Stimulated activated effector memory CD8-positive, alpha-beta T cell treated with anti-CD3 and anti-CD28 coated beads, Interleukin-12 subunit alpha, Interleukin-12 subunit beta, amount 100 ng/mL, for 72 hours (primary cell): ENCODE measurements at regions not wholly inside any gene's neighbourhood (a gene's known extent, or its start where the extent isn't known, plus 50 kb on each side); places are given as distances from the start of the nearest gene placed in this dataset.
"Not testable (repeated sequence)": the region's sequence is repeated elsewhere in the genome, so short reads cannot be mapped to it uniquely, and the experiment has no call there.

Experiments used
- ATAC-seq: fragments of 150-1000 bp; cut with Tn5 transposase; 2 replicates; pipeline ENCODE4 v1.10.0; 2021
- DNase-seq, 2 donors: peaks; one replicate each; pipeline ENCODE4 v3.0.0; 2021 to 2022; ENCODE audit warnings: low spot score in 2 of 2
- H3K27ac Mint-ChIP-seq: one replicate; pipeline ENCODE4 v1.8.0; 2022; ENCODE audit warnings: mild to moderate bottlenecking, mixed read lengths
- H3K36me3 Mint-ChIP-seq: one replicate; pipeline ENCODE4 v1.8.0; 2022; ENCODE audit warnings: mild to moderate bottlenecking, mixed read lengths
- H3K4me1 Mint-ChIP-seq: one replicate; pipeline ENCODE4 v1.8.0; 2022; ENCODE audit warnings: mixed read lengths
- H3K4me3 Mint-ChIP-seq: one replicate; pipeline ENCODE4 v1.8.0; 2022; ENCODE audit warnings: mild to moderate bottlenecking, mixed read lengths
- H3K9me3 Mint-ChIP-seq: one replicate; pipeline ENCODE4 v1.8.0; 2022; ENCODE audit warnings: mixed read lengths

- Mint-ChIP-seq H3K36me3 (no peaks in the 10 kb centered on the region), H3K4me1 (no peaks in the 10 kb centered on the region), H3K4me3 (no peak overlapping the region), H3K27ac (no peak overlapping the region), H3K9me3 (no peaks in the 10 kb centered on the region)
- DNase-seq, result no peak
- ATAC-seq, result no peak
Observed at GRCh38 chr2:150230616-150231015, 256.9 kb downstream of the RND3 start.

- H3K4me1 Mint-ChIP-seq, result no peaks in the 10 kb centered on the region
- no peaks in the 10 kb centered on the region for H3K36me3 Mint-ChIP-seq
- no peaks in the 10 kb centered on the region for H3K9me3 Mint-ChIP-seq
- no peak overlapping the region for H3K4me3 Mint-ChIP-seq
- no peak overlapping the region for H3K27ac Mint-ChIP-seq
- DNase-seq (no peak), ATAC-seq (no peak)
Observed at GRCh38 chr2:150230004-150230403, 257.5 kb downstream of the RND3 start.

- Mint-ChIP-seq H3K27ac (no peak overlapping the region), H3K9me3 (no peaks in the 10 kb centered on the region), H3K36me3 (no peaks in the 10 kb centered on the region), H3K4me1 (no peaks in the 10 kb centered on the region), H3K4me3 (no peak overlapping the region)
- DNase-seq (no peak), ATAC-seq (no peak)
Observed at GRCh38 chr2:150228936-150229335, 258.5 kb downstream of the RND3 start.

GRCh38 chr2:150225030-150225429 is 262.4 kb downstream of the RND3 start:
- Mint-ChIP-seq H3K4me1 (no peaks in the 10 kb centered on the region), H3K9me3 (no peaks in the 10 kb centered on the region), H3K4me3 (no peak overlapping the region), H3K36me3 (no peaks in the 10 kb centered on the region), H3K27ac (no peak overlapping the region)
- no peak for DNase-seq
- ATAC-seq, result no peak

- Mint-ChIP-seq H3K4me3 (no peak overlapping the region), H3K36me3 (no peaks in the 10 kb centered on the region), H3K4me1 (no peaks in the 10 kb centered on the region), H3K27ac (no peak overlapping the region), H3K9me3 (no peaks in the 10 kb centered on the region)
- DNase-seq (no peak), ATAC-seq (no peak)
Observed at GRCh38 chr2:150224321-150224720, 263.1 kb downstream of the RND3 start.

- Mint-ChIP-seq H3K36me3 (no peaks in the 10 kb centered on the region), H3K4me3 (no peak overlapping the region), H3K4me1 (no peaks in the 10 kb centered on the region), H3K27ac (no peak overlapping the region), H3K9me3 (no peaks in the 10 kb centered on the region)
- ATAC-seq (no peak), DNase-seq (no peak)
Observed at GRCh38 chr2:150222942-150223341, 264.5 kb downstream of the RND3 start.

GRCh38 chr2:150222379-150222778 is 265.1 kb downstream of the RND3 start:
- Mint-ChIP-seq H3K4me1 (no peaks in the 10 kb centered on the region), H3K27ac (no peak overlapping the region), H3K9me3 (no peaks in the 10 kb centered on the region), H3K36me3 (no peaks in the 10 kb centered on the region), H3K4me3 (no peak overlapping the region)
- ATAC-seq, result no peak
- no peak for DNase-seq

- H3K36me3 Mint-ChIP-seq, result no peaks in the 10 kb centered on the region
- no peak overlapping the region for H3K27ac Mint-ChIP-seq
- no peaks in the 10 kb centered on the region for H3K4me1 Mint-ChIP-seq
- H3K9me3 Mint-ChIP-seq, result no peaks in the 10 kb centered on the region
- DNase-seq (no peak), ATAC-seq (no peak)
- no peak overlapping the region for H3K4me3 Mint-ChIP-seq
Observed at GRCh38 chr2:150219861-150220260, 267.6 kb downstream of the RND3 start.

GRCh38 chr2:150215041-150215440 is 272.4 kb downstream of the RND3 start:
- Mint-ChIP-seq H3K4me3 (no peak overlapping the region), H3K27ac (no peak overlapping the region), H3K4me1 (no peaks in the 10 kb centered on the region), H3K9me3 (peaks cover 2% of the 10 kb centered on the region), H3K36me3 (no peaks in the 10 kb centered on the region)
- no peak for DNase-seq
- no peak for ATAC-seq

- Mint-ChIP-seq H3K9me3 (peaks cover 2% of the 10 kb centered on the region), H3K4me1 (no peaks in the 10 kb centered on the region), H3K36me3 (no peaks in the 10 kb centered on the region), H3K4me3 (no peak overlapping the region), H3K27ac (no peak overlapping the region)
- no peak for ATAC-seq
- DNase-seq, result no peak
Observed at GRCh38 chr2:150214626-150215025, 272.8 kb downstream of the RND3 start.

- ATAC-seq, result no peak
- Mint-ChIP-seq H3K27ac (no peak overlapping the region), H3K4me3 (no peak overlapping the region), H3K36me3 (no peaks in the 10 kb centered on the region), H3K4me1 (no peaks in the 10 kb centered on the region), H3K9me3 (peaks cover 6% of the 10 kb centered on the region)
- no peak for DNase-seq
Observed at GRCh38 chr2:150212722-150213171, 274.7 kb downstream of the RND3 start.

- DNase-seq, result no peak
- no peak for ATAC-seq
Observed at GRCh38 chr2:150211164-150211631, 276.3 kb downstream of the RND3 start.

GRCh38 chr2:150209746-150210145 is 277.7 kb downstream of the RND3 start:
- Mint-ChIP-seq H3K9me3 (peaks cover 6% of the 10 kb centered on the region), H3K4me3 (no peak overlapping the region), H3K4me1 (no peaks in the 10 kb centered on the region), H3K27ac (no peak overlapping the region), H3K36me3 (no peaks in the 10 kb centered on the region)
- ATAC-seq (no peak), DNase-seq (no peak)

More at GRCh38 chr2:150211164-150211631, 276.3 kb downstream of the RND3 start:
- H3K27ac Mint-ChIP-seq, result no peak overlapping the region
- no peak overlapping the region for H3K4me3 Mint-ChIP-seq
- no peaks in the 10 kb centered on the region for H3K4me1 Mint-ChIP-seq
- peaks cover 6% of the 10 kb centered on the region for H3K9me3 Mint-ChIP-seq
- no peaks in the 10 kb centered on the region for H3K36me3 Mint-ChIP-seq

GRCh38 chr2:150208689-150209088 is 278.8 kb downstream of the RND3 start:
- Mint-ChIP-seq H3K4me1 (no peaks in the 10 kb centered on the region), H3K4me3 (no peak overlapping the region), H3K27ac (no peak overlapping the region), H3K36me3 (no peaks in the 10 kb centered on the region), H3K9me3 (peaks cover 6% of the 10 kb centered on the region)
- DNase-seq, result no peak
- ATAC-seq, result no peak

- Mint-ChIP-seq H3K36me3 (no peaks in the 10 kb centered on the region), H3K4me1 (no peaks in the 10 kb centered on the region), H3K9me3 (peaks cover 6% of the 10 kb centered on the region), H3K4me3 (no peak overlapping the region), H3K27ac (no peak overlapping the region)
- no peak for ATAC-seq
- no peak for DNase-seq
Observed at GRCh38 chr2:150207979-150208378, 279.5 kb downstream of the RND3 start.

GRCh38 chr2:150204451-150204850 is 283.0 kb downstream of the RND3 start:
- no peak overlapping the region for H3K4me3 Mint-ChIP-seq
- ATAC-seq, result no peak
- no peaks in the 10 kb centered on the region for H3K36me3 Mint-ChIP-seq
- H3K9me3 Mint-ChIP-seq, result peaks cover 4% of the 10 kb centered on the region
- no peak overlapping the region for H3K27ac Mint-ChIP-seq
- DNase-seq, result no peak
- no peaks in the 10 kb centered on the region for H3K4me1 Mint-ChIP-seq

GRCh38 chr2:150194816-150195215 is 292.7 kb downstream of the RND3 start:
- not testable (repeated sequence) for H3K36me3 Mint-ChIP-seq, ATAC-seq, H3K4me3 Mint-ChIP-seq, H3K9me3 Mint-ChIP-seq, H3K4me1 Mint-ChIP-seq, DNase-seq, H3K27ac Mint-ChIP-seq
